GM18909 (cell line): ENCODE measurements at regions not wholly inside any gene's neighbourhood (a gene's known extent, or its start where the extent isn't known, plus 50 kb on each side); places are given as distances from the start of the nearest gene placed in this dataset.

ENCODE experiments used
- ATAC-seq: cut with Tn5 transposase; IDR thresholded peaks from one replicate; pipeline ENCODE4 v1.9.1; 2021; ENCODE audit warnings: mild to moderate bottlenecking; ENCODE audit not compliant: unreplicated experiment, poor library complexity

- peak; percentile 42 for ATAC-seq
Observed at GRCh38 chr11:82676483-82677094, 57.1 kb downstream of the FAM181B start.

- no peak for ATAC-seq
Observed at GRCh38 chr11:82675838-82676237, 57.8 kb downstream of the FAM181B start.

GRCh38 chr11:82673631-82674030, 60.0 kb downstream of the FAM181B start:
- ATAC-seq: no peak

GRCh38 chr11:82671451-82671850, 62.2 kb downstream of the FAM181B start:
- no peak for ATAC-seq

GRCh38 chr11:82663535-82663934, 70.1 kb downstream of the FAM181B start:
- ATAC-seq: no peak

- no peak for ATAC-seq
Observed at GRCh38 chr11:82653752-82654151, 79.9 kb downstream of the FAM181B start.

- no peak for ATAC-seq
Observed at GRCh38 chr11:82639251-82639650, 94.4 kb downstream of the FAM181B start.

- no peak for ATAC-seq
Observed at GRCh38 chr11:82636615-82637014, 97.0 kb downstream of the FAM181B start.

- no peak for ATAC-seq
Observed at GRCh38 chr11:82634091-82634490, 99.6 kb downstream of the FAM181B start.

- ATAC-seq: peak; percentile 82
Observed at GRCh38 chr11:82631722-82632630, 101.7 kb downstream of the FAM181B start.

- no peak for ATAC-seq
Observed at GRCh38 chr11:82610671-82611070, 123.0 kb downstream of the FAM181B start.

GRCh38 chr11:82606738-82607137, 126.9 kb downstream of the FAM181B start:
- ATAC-seq: no peak

GRCh38 chr11:82601711-82602110, 132.0 kb downstream of the FAM181B start:
- no peak for ATAC-seq

- ATAC-seq: no peak
Observed at GRCh38 chr11:82599836-82600235, 133.8 kb downstream of the FAM181B start.

GRCh38 chr11:82586581-82586980, 147.1 kb downstream of the FAM181B start:
- ATAC-seq: no peak

- ATAC-seq: no peak
Observed at GRCh38 chr11:82577246-82577645, 156.4 kb downstream of the FAM181B start.

GRCh38 chr11:82560836-82561235, 172.8 kb downstream of the FAM181B start:
- ATAC-seq: no peak

GRCh38 chr11:82559609-82560008, 174.1 kb downstream of the FAM181B start:
- ATAC-seq: no peak

- ATAC-seq: peak; percentile 100
Observed at GRCh38 chr11:82557274-82557673, 176.4 kb downstream of the FAM181B start.

- no peak for ATAC-seq
Observed at GRCh38 chr11:82556210-82556609, 177.5 kb downstream of the FAM181B start.

- ATAC-seq: no peak
Observed at GRCh38 chr11:82546661-82547557, 186.8 kb downstream of the FAM181B start.
